GM13977 (cell line): ENCODE measurements at regions not wholly inside any gene's neighbourhood (a gene's known extent, or its start where the extent isn't known, plus 50 kb on each side); places are given as distances from the start of the nearest gene placed in this dataset.

ENCODE experiments used
- DNase-seq: peaks from one replicate; pipeline ENCODE4 v3.0.0; 2012; ENCODE audit warnings: low spot score
- CTCF ChIP-seq: IDR thresholded peaks from 2 replicates; pipeline ENCODE4 v1.5.1; 2012; ENCODE audit warnings: mild to moderate bottlenecking, control low read depth; ENCODE audit not compliant: insufficient read depth; ENCODE audit errors: extremely low read depth, missing control alignments
- in situ Hi-C: fragments of 300-500 bp; cut with MboI; formaldehyde crosslinking; loops from one replicate; pipeline ENCODE4 v1.12.0; 2022; ENCODE audit warnings: low sequenced_read_pairs, low pct_unique_long_range_greater_than_20kb, mixed read lengths, inconsistent platforms; ENCODE audit not compliant: unreplicated experiment

GRCh38 chr14:25955772-25956171 is 642.1 kb downstream of the NOVA1 start:
- DNase-seq = no peak
- in situ Hi-C loops = no loop called here
- TF ChIP-seq CTCF = no peak

DNA sequence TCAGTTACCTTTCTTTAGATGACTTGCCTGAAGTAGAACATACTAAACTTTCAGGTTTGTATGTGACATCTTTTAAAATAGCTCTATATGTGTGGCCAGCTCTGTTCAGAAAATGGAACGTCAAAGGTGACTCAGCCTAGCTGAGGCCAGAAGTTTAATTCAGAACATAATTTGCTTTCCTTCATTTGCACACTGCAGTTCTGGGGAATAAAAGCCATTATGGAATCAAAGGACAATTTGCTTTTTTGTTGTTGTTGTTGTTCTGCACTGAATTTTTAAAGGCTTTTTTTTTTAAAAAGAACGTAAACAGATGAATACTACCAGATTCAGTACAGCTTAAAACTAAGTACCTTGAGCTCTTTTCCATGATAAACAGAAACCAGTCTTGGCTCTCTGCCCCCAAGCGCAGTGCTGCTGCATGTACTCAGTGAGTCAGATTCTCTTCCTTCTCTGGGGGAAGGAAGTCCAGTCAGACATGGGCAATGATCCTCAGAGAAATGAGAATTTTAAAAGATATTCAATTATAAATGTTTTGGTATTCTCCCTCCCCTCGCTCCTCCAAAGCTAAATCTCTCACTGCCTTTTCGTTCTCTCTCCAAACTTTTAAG is 644.2 kb downstream of the NOVA1 start:
- in situ Hi-C loops = no loop called here
- no peak for DNase-seq
- no peak for TF ChIP-seq CTCF

GRCh38 chr14:25945746-25946145 is 652.1 kb downstream of the NOVA1 start:
- in situ Hi-C loops = no loop called here
- no peak for TF ChIP-seq CTCF
- DNase-seq = no peak

- DNase-seq = no peak
- in situ Hi-C loops = no loop called here
- TF ChIP-seq CTCF = no peak
These were observed 653.8 kb downstream of the NOVA1 start for GRCh38 chr14:25944020-25944419.

DNA sequence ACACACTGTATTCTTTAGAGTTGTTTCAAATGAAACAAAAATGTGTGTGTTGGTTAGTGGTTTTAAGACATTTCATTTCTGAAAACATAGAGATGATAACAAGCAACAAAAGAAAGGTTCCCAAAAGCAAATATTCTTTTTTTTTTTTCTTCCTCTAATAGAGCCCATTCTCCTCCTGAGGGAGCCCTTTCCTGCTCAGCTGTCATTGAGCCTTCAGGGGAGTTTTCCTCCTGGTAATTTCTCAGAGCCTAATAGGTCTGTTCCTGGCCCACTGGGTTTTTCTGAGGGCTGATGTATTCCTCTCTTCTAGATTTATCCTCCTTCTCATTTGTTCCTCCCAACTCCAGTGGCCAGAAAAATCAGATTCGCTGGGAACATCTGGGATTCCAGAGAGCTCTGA is 654.5 kb downstream of the NOVA1 start:
- TF ChIP-seq CTCF = no peak
- in situ Hi-C loops = no loop called here
- no peak for DNase-seq

DNA sequence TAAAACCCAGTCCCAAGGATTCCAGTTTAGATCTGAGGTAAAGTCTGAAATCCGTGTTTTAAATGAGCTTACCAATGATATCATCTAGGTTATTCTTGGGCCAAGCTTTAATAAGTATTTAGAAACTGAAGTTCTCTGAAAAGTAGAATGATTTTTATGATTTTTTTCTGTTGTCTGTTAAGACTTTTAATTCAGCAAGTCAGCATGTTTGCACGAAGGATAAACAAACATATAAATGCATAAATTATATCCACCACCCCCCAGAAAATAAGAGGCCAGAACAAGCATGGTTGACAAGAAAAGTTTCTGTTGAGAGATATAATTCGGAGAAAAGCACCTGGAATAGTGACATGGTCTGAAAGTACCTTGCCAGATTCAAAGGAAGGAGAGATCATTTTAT is 655.7 kb downstream of the NOVA1 start:
- TF ChIP-seq CTCF = no peak
- in situ Hi-C loops = no loop called here
- DNase-seq = no peak

- DNase-seq = no peak
- no peak for TF ChIP-seq CTCF
- in situ Hi-C loops = no loop called here
These were observed 664.1 kb downstream of the NOVA1 start for GRCh38 chr14:25933731-25934130.
